ENCODE measurements at regions not wholly inside any gene's neighbourhood (a gene's known extent, or its start where the extent isn't known, plus 50 kb on each side); places are given as distances from the start of the nearest gene placed in this dataset.

DNA sequence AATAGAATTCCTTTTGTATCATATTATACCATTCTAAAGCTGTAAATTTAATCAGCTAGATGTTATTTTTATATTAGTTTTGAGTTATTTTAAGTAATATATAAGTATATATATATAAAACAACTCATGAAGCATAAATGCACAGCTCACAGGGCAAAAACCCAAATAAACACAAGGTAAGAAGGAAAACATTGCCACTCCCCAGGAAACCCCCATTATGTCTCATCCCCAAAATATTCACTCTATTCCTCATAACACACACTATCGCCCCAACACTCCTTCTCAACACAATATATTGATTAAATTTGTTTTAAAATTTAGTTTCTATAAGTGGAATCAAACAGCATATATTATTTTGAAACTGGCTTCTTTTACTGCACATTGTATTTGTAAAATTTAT lies 98.6 kb upstream of the FAM83B start:
- no peak for TF ChIP-seq BHLHE40 (IDR thresholded peaks at IDR 0.05; ENCODE audit: low read length)
- no peak for TF ChIP-seq MEF2A (IDR thresholded peaks at IDR 0.05; ENCODE audit: control insufficient read depth, low read depth, low read length)
- TF ChIP-seq, protein P1, sequence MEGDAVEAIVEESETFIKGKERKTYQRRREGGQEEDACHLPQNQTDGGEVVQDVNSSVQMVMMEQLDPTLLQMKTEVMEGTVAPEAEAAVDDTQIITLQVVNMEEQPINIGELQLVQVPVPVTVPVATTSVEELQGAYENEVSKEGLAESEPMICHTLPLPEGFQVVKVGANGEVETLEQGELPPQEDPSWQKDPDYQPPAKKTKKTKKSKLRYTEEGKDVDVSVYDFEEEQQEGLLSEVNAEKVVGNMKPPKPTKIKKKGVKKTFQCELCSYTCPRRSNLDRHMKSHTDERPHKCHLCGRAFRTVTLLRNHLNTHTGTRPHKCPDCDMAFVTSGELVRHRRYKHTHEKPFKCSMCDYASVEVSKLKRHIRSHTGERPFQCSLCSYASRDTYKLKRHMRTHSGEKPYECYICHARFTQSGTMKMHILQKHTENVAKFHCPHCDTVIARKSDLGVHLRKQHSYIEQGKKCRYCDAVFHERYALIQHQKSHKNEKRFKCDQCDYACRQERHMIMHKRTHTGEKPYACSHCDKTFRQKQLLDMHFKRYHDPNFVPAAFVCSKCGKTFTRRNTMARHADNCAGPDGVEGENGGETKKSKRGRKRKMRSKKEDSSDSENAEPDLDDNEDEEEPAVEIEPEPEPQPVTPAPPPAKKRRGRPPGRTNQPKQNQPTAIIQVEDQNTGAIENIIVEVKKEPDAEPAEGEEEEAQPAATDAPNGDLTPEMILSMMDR (IDR thresholded peaks at IDR 0.05 in 2 of 3, conservative IDR thresholded peaks at IDR 0.05 in 1 of 3; ENCODE audit: insufficient read depth in 2 of 3, low read depth in 1 of 3, low read length in 3 of 3): no peak
- TF ChIP-seq CHD2 (IDR thresholded peaks at IDR 0.05; ENCODE audit: low read depth, low read length): no peak
- no peak for TF ChIP-seq NFYB (IDR thresholded peaks at IDR 0.05; ENCODE audit: extremely low read depth, insufficient read length)
- no peak for TF ChIP-seq RBM34 (IDR thresholded peaks at IDR 0.05; ENCODE audit: borderline replicate concordance, insufficient read depth, low read length)
- TF ChIP-seq, protein P2, sequence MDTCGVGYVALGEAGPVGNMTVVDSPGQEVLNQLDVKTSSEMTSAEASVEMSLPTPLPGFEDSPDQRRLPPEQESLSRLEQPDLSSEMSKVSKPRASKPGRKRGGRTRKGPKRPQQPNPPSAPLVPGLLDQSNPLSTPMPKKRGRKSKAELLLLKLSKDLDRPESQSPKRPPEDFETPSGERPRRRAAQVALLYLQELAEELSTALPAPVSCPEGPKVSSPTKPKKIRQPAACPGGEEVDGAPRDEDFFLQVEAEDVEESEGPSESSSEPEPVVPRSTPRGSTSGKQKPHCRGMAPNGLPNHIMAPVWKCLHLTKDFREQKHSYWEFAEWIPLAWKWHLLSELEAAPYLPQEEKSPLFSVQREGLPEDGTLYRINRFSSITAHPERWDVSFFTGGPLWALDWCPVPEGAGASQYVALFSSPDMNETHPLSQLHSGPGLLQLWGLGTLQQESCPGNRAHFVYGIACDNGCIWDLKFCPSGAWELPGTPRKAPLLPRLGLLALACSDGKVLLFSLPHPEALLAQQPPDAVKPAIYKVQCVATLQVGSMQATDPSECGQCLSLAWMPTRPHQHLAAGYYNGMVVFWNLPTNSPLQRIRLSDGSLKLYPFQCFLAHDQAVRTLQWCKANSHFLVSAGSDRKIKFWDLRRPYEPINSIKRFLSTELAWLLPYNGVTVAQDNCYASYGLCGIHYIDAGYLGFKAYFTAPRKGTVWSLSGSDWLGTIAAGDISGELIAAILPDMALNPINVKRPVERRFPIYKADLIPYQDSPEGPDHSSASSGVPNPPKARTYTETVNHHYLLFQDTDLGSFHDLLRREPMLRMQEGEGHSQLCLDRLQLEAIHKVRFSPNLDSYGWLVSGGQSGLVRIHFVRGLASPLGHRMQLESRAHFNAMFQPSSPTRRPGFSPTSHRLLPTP (IDR thresholded peaks at IDR 0.05; ENCODE audit: borderline replicate concordance, extremely low read depth, insufficient read length): no peak
- no peak for TF ChIP-seq MXI1 (IDR thresholded peaks at IDR 0.05; ENCODE audit: low read depth, low read length)
- TF ChIP-seq, protein P3, sequence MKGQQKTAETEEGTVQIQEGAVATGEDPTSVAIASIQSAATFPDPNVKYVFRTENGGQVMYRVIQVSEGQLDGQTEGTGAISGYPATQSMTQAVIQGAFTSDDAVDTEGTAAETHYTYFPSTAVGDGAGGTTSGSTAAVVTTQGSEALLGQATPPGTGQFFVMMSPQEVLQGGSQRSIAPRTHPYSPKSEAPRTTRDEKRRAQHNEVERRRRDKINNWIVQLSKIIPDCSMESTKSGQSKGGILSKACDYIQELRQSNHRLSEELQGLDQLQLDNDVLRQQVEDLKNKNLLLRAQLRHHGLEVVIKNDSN (CRISPR knock-in tag; IDR thresholded peaks at IDR 0.05): no peak
- TF ChIP-seq TARDBP (IDR thresholded peaks at IDR 0.05): no peak
- TF ChIP-seq CBX1 (IDR thresholded peaks at IDR 0.05; ENCODE audit: low read depth): no peak
- TF ChIP-seq SP1 (CRISPR knock-in tag; IDR thresholded peaks at IDR 0.05): no peak
- no peak for TF ChIP-seq EP300 (IDR thresholded peaks at IDR 0.05; ENCODE audit: low read length)
- TF ChIP-seq, protein P4, sequence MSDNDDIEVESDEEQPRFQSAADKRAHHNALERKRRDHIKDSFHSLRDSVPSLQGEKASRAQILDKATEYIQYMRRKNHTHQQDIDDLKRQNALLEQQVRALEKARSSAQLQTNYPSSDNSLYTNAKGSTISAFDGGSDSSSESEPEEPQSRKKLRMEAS (CRISPR knock-in tag; IDR thresholded peaks at IDR 0.05): no peak
